ENCODE measurements at regions not wholly inside any gene's neighbourhood (a gene's known extent, or its start where the extent isn't known, plus 50 kb on each side); places are given as distances from the start of the nearest gene placed in this dataset.
"Not testable (repeated sequence)": the region's sequence is repeated elsewhere in the genome, so short reads cannot be mapped to it uniquely, and the experiment has no call there.

DNA sequence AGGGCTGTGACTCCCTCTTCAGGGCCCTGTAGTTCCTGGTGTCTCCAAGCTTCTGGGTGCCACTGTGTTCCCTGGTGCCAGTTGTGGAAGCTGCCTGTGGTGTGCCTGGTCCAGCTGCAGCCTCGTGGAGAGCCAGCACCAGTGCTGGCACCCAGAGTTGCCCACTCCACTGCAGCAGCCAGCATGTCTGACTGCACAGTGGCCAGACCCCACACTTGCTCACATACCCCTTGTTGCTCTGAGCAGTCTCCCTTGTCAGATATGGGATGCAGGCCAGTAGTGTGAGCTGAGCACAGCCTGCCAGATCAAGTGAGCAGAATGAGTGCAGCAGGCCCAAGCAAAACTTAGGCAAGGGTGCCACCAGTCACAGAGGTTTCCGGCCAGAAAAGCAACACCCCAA, 108.6 kb downstream of the ZMAT1 start:
- Histone ChIP-seq H3K36me3 (no peaks in the 10 kb centered on the region), H3K27ac (no peak overlapping the region), H3K4me3 (no peak overlapping the region), H3K27me3 (no peaks in the 10 kb centered on the region), H3K4me1 (no peaks in the 10 kb centered on the region), H3K9me3 (no peaks in the 10 kb centered on the region)
- no peak for TF ChIP-seq POLR2A (IDR thresholded peaks at IDR 0.05)
- no peak for TF ChIP-seq CTCF (IDR thresholded peaks at IDR 0.05)
- DNase-seq, result no peak

- not testable (repeated sequence) for H3K9me3 ChIP-seq, H3K27me3 ChIP-seq, DNase-seq, H3K4me3 ChIP-seq, H3K36me3 ChIP-seq, H3K27ac ChIP-seq, H3K4me1 ChIP-seq
Measured at GRCh38 chrX:101817739-101818138, 114.1 kb downstream of the ZMAT1 start.

DNA sequence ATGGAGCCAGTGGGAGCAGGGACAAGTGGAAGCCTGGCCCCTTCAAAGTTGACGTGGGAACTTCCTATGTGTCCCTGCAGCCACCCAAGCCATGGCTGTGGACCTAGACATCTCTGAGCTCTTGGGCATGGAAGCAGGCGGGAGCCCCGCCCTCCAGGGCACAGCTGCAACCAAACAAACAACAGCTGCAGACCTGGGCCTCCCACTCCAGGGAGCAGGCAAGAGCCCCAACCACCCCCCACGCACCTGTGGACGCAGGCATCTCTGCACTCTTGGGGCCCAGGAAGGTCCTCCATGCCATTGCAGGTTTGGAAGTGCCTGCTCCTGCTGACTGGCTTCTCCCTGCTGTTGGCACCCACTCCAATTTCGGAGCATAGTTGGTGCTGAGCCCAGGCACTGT, 118.6 kb downstream of the ZMAT1 start:
- H3K9me3 ChIP-seq, result no peaks in the 10 kb centered on the region
- TF ChIP-seq POLR2A (IDR thresholded peaks at IDR 0.05) (no peak), CTCF (IDR thresholded peaks at IDR 0.05) (no peak)
- no peaks in the 10 kb centered on the region for H3K27me3 ChIP-seq
- H3K4me1 ChIP-seq, result no peaks in the 10 kb centered on the region
- H3K36me3 ChIP-seq, result no peaks in the 10 kb centered on the region
- no peak overlapping the region for H3K4me3 ChIP-seq
- no peak for DNase-seq
- no peak overlapping the region for H3K27ac ChIP-seq

DNA sequence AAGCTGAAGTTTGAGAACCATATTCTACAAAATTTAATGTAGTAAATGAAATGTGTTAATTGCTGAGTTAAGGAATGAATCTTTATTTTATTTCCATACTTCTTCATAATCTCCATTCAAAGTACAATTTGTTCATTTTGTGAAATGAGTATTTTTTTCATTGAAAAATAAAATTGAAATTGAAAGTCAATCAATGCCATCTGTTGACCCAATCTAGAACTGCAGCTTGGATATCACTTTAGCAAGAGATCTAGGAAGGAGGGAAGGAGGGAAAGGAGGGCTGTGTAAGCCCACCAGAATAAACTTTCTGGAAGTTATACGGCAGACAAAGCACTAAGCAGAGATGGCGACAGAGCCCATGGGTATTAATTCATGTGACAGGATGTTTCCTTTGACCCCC, 128.4 kb downstream of the ZMAT1 start:
- TF ChIP-seq POLR2A (IDR thresholded peaks at IDR 0.05) (no peak), CTCF (IDR thresholded peaks at IDR 0.05) (peak in 4 of 6 experiments; percentile 7 to 42 (median 34))
- Histone ChIP-seq H3K27ac (no peak overlapping the region), H3K4me3 (no peak overlapping the region), H3K9me3 (no peaks in the 10 kb centered on the region), H3K27me3 (no peaks in the 10 kb centered on the region), H3K4me1 (no peaks in the 10 kb centered on the region), H3K36me3 (no peaks in the 10 kb centered on the region)
- no peak for DNase-seq

DNA sequence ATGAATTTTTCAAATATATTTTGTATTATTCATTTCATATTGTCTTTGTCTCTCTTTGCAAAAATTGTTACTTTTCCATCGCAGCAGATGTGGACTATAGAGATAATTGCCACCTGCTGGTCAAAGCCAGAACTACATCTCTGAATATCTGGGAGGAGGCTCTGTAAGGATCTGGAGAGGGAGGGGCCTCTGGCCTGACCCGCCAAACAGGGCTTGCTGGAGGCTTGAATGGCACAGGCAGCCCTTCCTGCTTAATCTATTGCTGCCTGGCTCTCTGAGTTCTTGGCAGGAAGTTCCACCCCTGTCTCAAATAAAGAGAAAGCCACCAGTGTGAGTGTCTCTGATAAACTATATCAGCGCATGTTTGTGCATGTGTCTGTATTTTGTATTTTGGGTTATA, 132.4 kb downstream of the ZMAT1 start:
- Histone ChIP-seq H3K4me1 (no peaks in the 10 kb centered on the region), H3K27ac (no peak overlapping the region), H3K9me3 (no peaks in the 10 kb centered on the region), H3K36me3 (no peaks in the 10 kb centered on the region), H3K27me3 (no peaks in the 10 kb centered on the region), H3K4me3 (no peak overlapping the region)
- DNase-seq, result peak in 2 of 3 donors; percentile 82 to 93
- TF ChIP-seq CTCF (IDR thresholded peaks at IDR 0.05), result peak; percentile 53 to 68 (median 63)
- no peak for TF ChIP-seq POLR2A (IDR thresholded peaks at IDR 0.05)

- no peaks in the 10 kb centered on the region for H3K36me3 ChIP-seq
- no peak overlapping the region for H3K27ac ChIP-seq
- no peaks in the 10 kb centered on the region for H3K27me3 ChIP-seq
- TF ChIP-seq CTCF (IDR thresholded peaks at IDR 0.05), result no peak
- TF ChIP-seq POLR2A (IDR thresholded peaks at IDR 0.05), result no peak
- H3K4me1 ChIP-seq, result no peaks in the 10 kb centered on the region
- no peak overlapping the region for H3K4me3 ChIP-seq
- no peaks in the 10 kb centered on the region for H3K9me3 ChIP-seq
- no peak for DNase-seq
Measured at GRCh38 chrX:101787934-101788333, 128.3 kb upstream of the ARMCX2 start.
